Muscle of leg (tissue), 3 donors: ENCODE measurements at regions not wholly inside any gene's neighbourhood (a gene's known extent, or its start where the extent isn't known, plus 50 kb on each side); places are given as distances from the start of the nearest gene placed in this dataset.
A peak's percentile ranks its signal among the peaks of the same experiment; 100 is the strongest.
"Not testable (repeated sequence)": the region's sequence is repeated elsewhere in the genome, so short reads cannot be mapped to it uniquely, and the experiment has no call there.

ENCODE experiments used
- DNase-seq: peaks from one replicate; pipeline ENCODE4 v3.0.0; 2013
- H3K27ac ChIP-seq: one replicate; pipeline ENCODE4 v1.5.1; 2013; ENCODE audit warnings: mild to moderate bottlenecking, low read length, control low read depth
- H3K27me3 ChIP-seq: one replicate; pipeline ENCODE4 v1.6.1; 2013; ENCODE audit warnings: low read length; ENCODE audit not compliant: control insufficient read depth, insufficient read depth
- H3K36me3 ChIP-seq: one replicate; pipeline ENCODE4 v1.6.1; 2013; ENCODE audit warnings: low read length; ENCODE audit not compliant: control insufficient read depth, insufficient read depth
- H3K4me1 ChIP-seq: one replicate; pipeline ENCODE4 v1.6.1; 2013; ENCODE audit warnings: low read length; ENCODE audit not compliant: control insufficient read depth, insufficient read depth
- H3K4me3 ChIP-seq: one replicate; pipeline ENCODE4 v1.5.1; 2013; ENCODE audit warnings: low read length, control low read depth
- H3K9me3 ChIP-seq: replicated peaks from 2 replicates; pipeline ENCODE4 v1.6.1; 2013; ENCODE audit warnings: low read depth, low read length; ENCODE audit not compliant: control insufficient read depth
- WGBS: methylation state at CpG from one replicate; pipeline ENCODE4 v1.1.5; 2013; ENCODE audit warnings: missing lambda C conversion rate; ENCODE audit not compliant: insufficient coverage; 5-methylcytosine and 5-hydroxymethylcytosine counted together

- not testable (repeated sequence) for H3K4me1 ChIP-seq, H3K36me3 ChIP-seq, H3K4me3 ChIP-seq, H3K9me3 ChIP-seq, H3K27me3 ChIP-seq
- DNase-seq = peak; percentile 87
- 10% methylated on average over 7 of the region's 17 CpGs for WGBS
- H3K27ac ChIP-seq = peak overlapping the region; percentile 35
These were observed 160.0 kb downstream of the DEFB131A start for GRCh38 chr4:9604031-9604892.

DNA sequence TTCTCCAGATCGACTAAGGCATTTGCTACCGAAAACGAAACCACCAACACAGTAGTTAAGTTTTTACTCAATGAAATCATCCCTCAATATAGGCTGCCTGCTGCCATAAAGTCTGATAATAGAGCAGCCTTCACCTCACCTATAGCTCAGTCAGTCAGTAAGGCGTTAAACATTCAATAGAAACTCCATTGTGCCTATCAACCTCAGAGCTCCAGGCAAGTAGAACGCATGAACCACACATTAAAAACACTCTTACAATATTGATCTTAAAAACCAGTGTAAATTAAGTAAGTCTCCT lies 160.6 kb downstream of the DEFB131A start:
- H3K4me3 ChIP-seq, H3K9me3 ChIP-seq, DNase-seq, H3K27me3 ChIP-seq, H3K27ac ChIP-seq, H3K36me3 ChIP-seq, H3K4me1 ChIP-seq: not testable (repeated sequence)
- WGBS = no CpG with 5 or more reads among the region's 5 CpGs

GRCh38 chr4:9608300-9608699 lies 164.1 kb downstream of the DEFB131A start:
- Histone ChIP-seq H3K4me1 (no peaks in the 10 kb centered on the region), H3K36me3 (no peaks in the 10 kb centered on the region), H3K4me3 (no peak overlapping the region), H3K27me3 (no peaks in the 10 kb centered on the region), H3K9me3 (no peaks in the 10 kb centered on the region), H3K27ac (no peak overlapping the region)
- WGBS = 86% methylated on average over 3 of the region's 4 CpGs
- no peak for DNase-seq

- H3K27me3 ChIP-seq, H3K27ac ChIP-seq, DNase-seq, H3K4me3 ChIP-seq, H3K36me3 ChIP-seq, H3K4me1 ChIP-seq, H3K9me3 ChIP-seq: not testable (repeated sequence)
- whole genome bisulfite sequencing = no CpG with 5 or more reads among the region's 2 CpGs
These were observed 166.1 kb downstream of the DEFB131A start for GRCh38 chr4:9610321-9610720.

GRCh38 chr4:9611101-9611500 lies 166.9 kb downstream of the DEFB131A start:
- no peak overlapping the region for H3K4me3 ChIP-seq
- 27% methylated on average over 2 of the region's 3 CpGs for WGBS
- H3K4me1 ChIP-seq = no peaks in the 10 kb centered on the region
- no peaks in the 10 kb centered on the region for H3K9me3 ChIP-seq
- no peaks in the 10 kb centered on the region for H3K27me3 ChIP-seq
- no peak for DNase-seq
- no peak overlapping the region for H3K27ac ChIP-seq
- H3K36me3 ChIP-seq = no peaks in the 10 kb centered on the region

- not testable (repeated sequence) for H3K36me3 ChIP-seq, DNase-seq, H3K27ac ChIP-seq, H3K4me1 ChIP-seq, H3K4me3 ChIP-seq, H3K27me3 ChIP-seq, H3K9me3 ChIP-seq
- whole genome bisulfite sequencing = 87% methylated on average over 2 of the region's 3 CpGs
These were observed 145.0 kb upstream of the DRD5 start for GRCh38 chr4:9636411-9636810.

DNA sequence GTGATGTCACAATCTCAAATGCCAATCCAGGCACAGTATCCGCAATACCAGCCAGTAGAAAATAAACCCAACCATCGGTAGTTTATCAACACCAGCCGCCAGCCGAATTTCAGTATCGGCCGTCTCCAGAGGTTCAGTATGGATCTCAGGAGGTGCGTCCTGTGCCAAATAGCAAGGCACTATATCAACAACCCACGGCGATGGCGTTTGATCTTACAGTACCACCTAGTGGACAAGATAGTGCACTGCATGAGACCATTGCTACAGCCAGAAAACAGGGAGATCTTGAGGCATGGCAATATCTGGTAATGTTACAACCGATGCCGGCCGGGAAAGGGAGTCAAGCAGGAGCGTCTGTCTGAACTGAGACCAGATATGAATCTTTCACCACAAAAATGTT lies 121.8 kb upstream of the DRD5 start:
- H3K27me3 ChIP-seq, H3K4me1 ChIP-seq, DNase-seq, H3K4me3 ChIP-seq, H3K9me3 ChIP-seq, H3K27ac ChIP-seq, H3K36me3 ChIP-seq: not testable (repeated sequence)
- WGBS = no CpG with 5 or more reads among the region's 14 CpGs

DNA sequence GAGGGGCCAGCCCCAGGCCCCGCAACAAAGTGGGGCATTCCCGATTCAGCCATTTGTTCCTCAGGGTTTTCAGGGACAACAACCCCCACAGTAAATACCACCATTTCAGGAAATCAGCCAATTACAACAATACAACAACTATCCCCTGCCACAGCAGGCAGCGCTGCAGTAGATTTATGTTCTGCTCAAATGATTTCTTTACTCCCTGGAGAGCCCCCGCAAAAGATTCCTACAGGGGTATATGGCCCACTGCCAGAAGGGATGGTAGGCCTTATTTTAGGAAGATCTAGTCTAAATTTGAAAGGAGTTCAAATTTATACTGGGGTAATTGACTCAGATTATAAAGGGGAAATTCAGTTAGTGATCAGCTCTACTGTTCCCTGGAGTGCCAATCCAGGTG lies 120.5 kb upstream of the DRD5 start:
- H3K27me3 ChIP-seq, H3K27ac ChIP-seq, H3K9me3 ChIP-seq, H3K4me3 ChIP-seq, H3K36me3 ChIP-seq, H3K4me1 ChIP-seq: not testable (repeated sequence)
- peak; percentile 5 for DNase-seq
- WGBS = no CpG with 5 or more reads among the region's 4 CpGs

DNA sequence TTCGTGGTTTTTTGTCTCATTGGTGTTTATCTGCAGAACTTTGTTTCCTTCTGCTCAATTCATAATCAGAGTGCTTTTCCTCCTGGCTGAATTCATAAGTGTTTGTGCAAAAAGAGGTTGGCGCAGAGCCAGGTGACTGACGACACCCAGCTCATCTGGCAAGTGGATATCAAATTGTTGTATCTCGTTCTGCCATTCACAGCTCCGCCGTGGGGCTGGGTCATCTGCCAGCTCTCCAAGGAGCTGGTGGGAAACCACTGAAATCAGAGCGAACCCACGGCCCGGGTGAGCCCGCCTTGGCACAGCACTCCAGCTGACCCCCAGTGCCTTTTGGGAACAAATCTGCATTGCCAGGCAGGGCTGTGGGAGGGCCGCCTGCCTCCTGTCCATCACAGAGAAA lies 110.7 kb upstream of the DRD5 start:
- 46% methylated on average over 5 of the region's 11 CpGs for WGBS
- not testable (repeated sequence) for H3K4me3 ChIP-seq, H3K9me3 ChIP-seq, H3K27me3 ChIP-seq, H3K36me3 ChIP-seq, H3K27ac ChIP-seq, H3K4me1 ChIP-seq
- peak; percentile 45 for DNase-seq

GRCh38 chr4:9677357-9677756 lies 104.1 kb upstream of the DRD5 start:
- H3K4me3 ChIP-seq, H3K36me3 ChIP-seq, H3K27me3 ChIP-seq, H3K27ac ChIP-seq, DNase-seq, H3K4me1 ChIP-seq, H3K9me3 ChIP-seq: not testable (repeated sequence)
- 94% methylated on average over 6 of the region's 10 CpGs for WGBS
